Stimulated activated CD4-positive, alpha-beta T cell treated with anti-CD3 and anti-CD28 coated beads, Interleukin-15, amount 100 ng/mL, for 24 hours (primary cell): ENCODE measurements at regions not wholly inside any gene's neighbourhood (a gene's known extent, or its start where the extent isn't known, plus 50 kb on each side); places are given as distances from the start of the nearest gene placed in this dataset.

Experiments used
- DNase-seq: peaks from one replicate; pipeline ENCODE4 v3.0.0-alpha.2; 2020

DNA sequence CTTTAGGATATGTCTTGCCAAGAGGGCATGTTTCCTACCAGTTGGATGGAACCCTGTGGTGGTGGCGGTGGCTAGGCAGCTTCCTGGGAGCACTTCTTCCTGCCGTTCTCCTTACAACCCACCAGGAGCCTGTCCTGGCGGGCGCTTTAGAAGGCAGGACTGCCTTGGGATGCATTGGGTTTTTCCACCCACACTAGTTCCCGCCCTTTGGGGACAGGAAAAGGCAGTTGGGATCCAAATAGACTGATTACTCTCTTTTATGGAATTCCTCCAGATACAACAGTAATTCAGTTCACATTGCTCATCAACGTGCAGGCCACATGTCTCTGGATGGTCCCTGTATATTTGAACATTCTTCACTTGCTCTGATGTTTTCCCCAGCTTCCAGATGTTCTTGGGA, 305.7 kb upstream of the SSTR1 start:
- no peak for DNase-seq

DNA sequence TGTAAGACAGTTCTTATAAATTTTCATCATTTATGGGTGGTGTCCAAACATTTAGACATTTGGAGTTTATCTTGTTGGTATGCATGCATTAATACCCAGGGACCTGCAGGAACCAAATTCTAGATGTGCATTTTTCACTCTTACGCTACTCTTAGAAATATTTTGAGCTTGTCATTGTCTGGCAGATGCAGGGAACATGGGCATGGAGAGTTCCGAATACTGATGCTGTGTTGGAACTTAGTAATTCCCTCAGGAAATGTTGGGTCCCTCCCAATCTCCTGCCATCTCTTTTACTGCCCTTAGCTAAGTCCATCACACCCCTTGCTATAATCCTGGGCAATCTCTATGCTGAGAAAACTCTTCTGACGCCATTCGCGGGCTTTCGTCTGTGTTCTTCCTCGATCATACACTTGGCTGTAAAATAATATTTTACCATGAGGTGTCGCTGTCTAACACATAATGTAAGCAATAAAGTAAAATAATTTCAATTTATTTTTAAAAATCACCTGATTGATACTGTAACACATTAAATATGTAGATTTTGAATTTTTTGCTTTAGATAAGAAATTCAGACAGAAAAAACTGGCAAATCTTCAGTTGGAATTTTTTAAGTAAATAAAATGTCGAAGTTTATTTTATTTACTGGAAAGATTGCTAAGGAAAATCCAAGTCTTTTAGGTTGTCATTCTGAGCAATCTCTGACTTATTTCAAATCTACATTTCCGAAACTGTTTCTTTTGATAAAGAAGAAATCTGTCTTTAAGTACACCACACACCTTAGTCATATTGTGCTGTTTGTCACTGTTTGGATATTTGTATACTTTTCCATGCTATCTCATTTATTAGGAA, 304.1 kb upstream of the SSTR1 start:
- DNase-seq: peak; percentile 9

DNA sequence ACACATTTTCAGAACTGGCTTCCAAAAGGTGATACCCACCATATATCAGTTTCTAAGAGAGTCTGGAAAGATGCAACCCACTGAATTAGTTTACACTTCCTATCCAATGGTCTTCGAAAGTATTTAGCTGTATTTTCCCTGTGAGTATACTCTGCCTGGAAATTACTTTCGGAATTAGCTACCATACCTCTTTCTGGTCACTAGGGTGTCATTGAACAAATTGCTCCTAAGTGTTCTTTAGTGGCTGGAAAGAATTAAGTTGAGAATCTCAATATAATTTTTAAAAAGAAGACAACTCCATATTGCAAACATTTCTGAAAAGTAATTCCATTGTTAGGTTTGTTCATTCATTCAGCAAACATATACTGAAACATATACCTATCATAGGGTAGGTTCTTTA, 283.1 kb upstream of the SSTR1 start:
- DNase-seq: no peak

DNA sequence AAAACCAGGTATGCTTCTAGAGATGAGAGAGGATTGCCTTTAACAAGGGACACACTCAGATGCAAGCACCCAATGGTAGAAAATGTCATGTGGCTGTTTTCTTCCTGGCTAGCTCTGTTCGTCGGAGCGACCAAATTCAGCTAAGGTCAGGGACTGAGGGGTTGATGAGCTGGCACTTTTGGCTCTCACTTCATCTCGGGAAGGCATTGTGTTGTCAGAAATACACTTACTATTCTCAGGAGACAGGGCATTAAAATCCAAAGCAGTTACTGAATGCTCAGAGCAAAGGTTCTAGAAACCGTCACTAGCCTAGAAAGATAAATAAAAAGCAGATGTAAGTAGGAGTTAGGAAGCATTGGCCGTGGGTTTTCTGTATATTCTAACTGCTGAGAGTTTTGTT, 275.7 kb upstream of the SSTR1 start:
- no peak for DNase-seq

DNA sequence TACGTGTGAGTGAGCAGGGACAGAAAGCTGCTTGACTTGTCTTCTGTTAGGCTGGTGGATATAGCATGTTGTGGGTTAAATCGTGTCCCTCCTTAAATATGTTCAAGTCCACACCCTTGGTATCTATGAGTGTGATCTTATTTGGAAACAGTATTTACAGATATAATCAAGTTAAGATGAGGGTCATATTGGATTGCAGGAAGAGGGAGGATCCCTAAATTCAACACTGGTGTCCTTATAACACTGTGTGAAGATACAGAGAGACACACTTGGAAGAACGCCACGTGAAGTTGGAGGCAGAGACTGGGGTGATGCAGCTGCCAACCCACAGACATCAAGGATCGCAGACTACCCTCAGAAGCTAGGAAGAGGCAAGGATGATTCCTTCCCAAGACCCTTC, 275.2 kb upstream of the SSTR1 start:
- no peak for DNase-seq

DNA sequence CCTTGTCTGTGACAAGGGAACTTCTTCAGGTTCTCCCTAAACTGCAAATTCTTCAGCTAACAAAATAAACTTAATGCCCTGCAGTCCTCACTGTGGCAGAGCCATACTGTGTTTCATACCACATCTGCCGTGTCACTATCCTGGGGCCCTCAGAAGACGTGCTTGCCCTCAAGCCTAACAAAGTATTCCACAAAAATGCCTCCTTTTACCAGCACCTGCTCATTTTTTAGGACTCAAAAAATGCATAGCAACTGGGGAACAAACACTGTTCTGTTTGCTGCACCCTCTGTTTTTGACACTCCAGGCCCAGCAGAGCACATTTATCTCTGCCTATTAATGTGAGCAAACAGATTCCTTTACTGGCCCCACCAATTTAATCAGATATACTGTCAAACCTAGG, 270.7 kb upstream of the SSTR1 start:
- DNase-seq: no peak

DNA sequence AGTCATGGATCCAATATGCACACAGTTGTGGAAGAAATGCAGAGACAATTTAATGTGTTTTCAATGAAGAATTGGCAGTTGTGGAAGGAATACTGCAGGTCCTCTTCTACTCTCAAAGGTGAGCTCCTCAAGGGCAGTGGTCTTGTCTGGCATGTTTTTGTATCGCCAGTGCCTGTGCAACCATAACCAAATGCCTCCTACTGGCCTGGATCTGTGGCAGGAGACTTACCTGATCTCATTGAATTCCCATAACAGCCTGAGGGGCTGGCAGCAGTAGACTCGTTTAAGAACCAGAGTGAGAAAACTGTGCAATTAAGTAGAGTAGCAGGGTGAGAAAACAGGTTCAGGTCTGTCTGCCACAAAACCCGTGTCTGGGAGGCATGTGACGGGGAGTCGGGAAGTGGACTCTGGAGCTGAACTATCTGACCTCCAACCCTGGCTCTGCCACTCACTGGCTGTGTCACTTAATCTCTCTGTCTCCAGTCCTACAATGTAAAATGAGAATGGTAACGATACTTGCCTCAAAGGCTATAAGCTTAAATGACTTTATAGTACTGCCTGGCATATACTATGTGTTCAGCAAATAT, 268.2 kb upstream of the SSTR1 start:
- DNase-seq: no peak

DNA sequence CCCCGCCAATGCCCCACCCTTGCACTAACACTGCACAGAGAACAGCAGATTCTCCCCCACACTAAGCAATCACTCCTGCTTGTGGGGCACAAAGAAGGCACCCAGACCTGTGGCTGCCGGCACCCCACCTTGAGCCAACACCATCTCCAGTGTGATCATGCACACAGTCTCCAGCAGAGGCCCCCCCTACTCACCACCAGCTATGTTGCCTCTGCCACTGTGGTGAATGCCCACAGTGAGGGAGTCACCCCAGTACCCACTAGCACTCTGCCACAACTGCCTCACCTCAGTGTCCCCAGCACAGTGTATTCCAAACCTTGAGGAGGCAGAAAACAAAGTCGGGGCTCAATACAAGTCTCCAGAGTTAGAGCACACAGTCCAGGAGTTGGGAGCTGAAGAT, 261.7 kb upstream of the SSTR1 start:
- no peak for DNase-seq

DNA sequence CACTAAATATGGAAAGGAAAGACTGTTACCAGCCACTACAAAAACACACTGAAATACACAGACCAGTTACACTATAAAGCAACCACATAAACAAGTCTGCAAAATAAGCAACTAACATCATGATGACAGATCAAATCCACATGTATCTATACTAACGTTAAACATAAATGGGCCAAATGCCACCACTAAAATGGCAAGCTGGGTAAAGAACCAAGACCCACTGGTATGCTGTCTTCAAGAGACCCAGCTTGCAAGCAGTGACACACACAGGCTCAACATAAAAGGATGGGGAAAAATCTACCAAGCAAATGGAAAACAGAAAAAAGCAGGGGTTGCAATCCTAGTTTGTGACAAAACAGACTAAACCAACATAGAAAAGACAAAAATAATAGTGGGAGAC, 260.9 kb upstream of the SSTR1 start:
- no peak for DNase-seq

DNA sequence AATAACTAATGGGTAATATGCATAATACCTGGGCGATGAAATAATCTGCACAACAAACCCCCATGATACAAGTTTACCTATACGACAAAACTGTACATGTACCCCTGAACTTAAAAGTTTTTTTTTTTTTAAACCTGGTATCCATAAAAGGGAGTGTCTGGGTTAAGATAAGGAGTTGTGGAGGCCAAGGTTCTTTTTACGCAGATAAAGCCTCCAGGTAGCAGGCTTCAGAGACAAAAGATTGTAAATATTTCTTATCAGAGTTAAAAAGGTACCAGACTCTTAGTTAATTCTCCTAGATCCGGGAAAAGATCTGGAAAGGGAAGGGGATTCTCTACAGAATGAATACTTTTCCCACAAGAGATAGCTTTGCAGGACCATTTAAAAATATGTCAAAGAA, 259.4 kb upstream of the SSTR1 start:
- DNase-seq: no peak

DNA sequence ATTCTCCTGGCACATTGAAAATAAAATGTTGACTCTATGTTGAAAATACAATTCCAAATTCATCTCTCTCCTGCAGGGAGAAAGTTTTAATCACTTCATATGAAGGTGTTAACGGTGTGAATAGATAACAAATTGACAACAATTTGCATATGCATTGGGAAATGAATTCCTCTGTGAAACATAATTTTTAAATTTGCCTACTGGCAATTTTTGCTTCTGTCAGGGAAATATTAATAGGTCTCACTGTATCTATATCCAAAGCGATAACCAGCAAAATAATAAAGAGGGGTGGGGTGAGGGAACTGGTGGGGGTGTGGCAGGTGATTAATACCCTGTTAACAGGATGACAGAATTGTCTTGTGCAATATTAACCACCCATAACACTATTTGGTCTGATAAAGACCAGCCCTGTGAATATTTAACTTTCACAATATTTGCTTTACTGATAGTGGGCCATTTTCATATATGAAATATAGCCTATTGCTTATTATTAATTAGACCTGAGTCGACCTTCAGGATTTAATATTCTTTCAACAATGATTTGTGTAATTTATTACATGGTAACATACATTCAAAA, 239.0 kb upstream of the SSTR1 start:
- DNase-seq: no peak

DNA sequence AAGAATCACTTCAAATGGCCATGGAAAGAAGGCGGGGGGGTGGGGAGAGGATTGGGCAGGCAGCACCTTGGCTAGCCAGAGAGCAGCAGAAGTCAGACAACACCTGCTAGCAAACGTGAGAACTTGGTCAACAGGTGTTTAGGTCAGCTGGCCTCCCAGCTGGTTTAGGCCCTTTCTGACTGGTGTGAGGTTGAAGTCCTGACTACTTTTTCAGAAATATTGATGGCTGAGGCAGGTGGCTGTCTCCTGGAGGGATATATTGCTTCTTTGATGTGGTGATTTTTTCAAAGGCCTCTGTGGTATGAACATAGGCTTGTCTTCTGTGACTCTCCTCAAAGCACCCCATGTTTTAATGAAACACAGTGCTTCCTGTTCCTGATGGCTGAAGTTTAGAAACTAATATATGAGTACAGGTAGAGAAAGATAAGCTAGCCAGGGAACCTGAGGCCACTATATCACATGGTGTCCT, 238.2 kb upstream of the SSTR1 start:
- DNase-seq: no peak

DNA sequence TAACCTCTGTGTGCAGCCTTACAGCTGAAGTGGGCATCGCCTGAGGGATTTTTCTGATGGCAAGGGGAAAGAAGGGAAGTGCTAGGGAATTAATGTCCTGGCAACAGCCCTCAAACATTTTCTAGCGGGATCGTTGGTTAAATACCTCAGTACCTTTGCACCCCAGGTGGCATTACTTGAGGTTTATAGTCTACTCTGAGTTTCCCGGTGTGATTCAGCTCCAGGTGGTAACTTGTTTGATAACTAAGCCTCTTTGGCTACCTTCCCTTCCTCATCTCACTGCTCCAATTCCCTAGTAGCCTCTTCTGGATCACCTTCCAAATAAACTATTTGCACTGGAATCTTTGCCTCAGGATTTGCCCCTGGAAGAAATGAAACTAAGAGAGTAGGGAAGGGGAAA, 237.0 kb upstream of the SSTR1 start:
- DNase-seq: no peak

DNA sequence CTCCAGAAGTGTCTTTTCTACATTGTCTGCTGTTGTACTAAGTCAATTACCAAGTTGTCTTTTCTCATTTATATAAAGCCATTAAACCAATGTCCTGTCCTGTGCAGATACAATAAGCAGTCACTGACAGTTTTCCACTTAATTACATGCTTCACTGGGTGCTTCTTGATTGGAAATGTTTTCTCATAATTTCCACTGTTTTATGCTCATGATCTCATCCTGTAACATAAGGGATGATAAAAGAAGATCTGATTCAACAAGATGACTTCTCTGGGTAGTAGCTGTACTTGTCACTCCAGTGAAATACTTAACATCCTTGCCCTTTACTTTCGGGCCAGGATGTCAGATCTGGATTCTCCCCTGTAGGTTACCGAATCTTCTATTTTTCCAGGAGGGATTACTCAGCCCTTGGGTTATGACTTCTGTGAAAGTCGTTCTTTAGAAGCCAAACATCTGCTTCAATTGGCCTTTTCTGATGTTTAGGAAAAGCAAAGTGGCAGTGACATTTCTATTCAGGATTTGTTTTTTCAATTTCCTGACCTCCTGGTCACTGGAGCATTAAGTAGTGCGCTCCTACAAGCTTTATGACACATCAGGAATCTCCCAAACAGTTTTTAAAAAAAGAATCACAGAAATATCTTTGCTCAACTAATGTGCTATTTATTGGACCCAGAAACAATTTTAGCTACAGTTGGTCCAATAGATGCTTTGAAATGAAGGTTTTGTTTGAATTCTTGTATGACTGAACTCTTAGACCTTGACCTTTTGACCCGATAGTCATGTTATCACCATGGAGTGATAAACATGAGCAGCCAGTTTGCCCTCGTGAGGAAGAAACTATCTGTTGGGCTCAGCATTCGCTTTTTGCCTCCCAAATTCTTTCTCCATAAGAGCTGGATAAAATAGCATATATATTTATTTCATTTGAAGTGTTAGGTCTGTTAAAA, 234.5 kb upstream of the SSTR1 start:
- no peak for DNase-seq

DNA sequence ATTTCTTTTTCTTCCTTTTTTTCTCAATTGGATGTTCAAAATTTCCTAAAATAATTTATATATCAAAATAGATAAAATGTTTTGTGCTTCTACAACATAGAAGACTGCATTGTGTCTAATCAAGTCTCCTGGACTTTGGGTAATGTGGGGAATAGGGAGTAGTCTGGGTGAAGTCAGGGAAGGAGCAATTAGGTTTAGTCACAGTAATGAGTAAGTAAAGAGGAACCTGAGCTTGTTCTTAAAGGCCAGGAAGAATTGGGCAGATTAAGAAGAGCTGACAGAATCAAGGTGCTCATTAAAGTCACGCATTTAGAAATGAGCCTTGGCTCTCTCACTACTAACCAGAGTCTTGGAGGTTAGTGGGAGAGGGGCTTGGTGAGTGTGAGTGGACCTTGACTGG, 233.3 kb upstream of the SSTR1 start:
- DNase-seq: no peak

DNA sequence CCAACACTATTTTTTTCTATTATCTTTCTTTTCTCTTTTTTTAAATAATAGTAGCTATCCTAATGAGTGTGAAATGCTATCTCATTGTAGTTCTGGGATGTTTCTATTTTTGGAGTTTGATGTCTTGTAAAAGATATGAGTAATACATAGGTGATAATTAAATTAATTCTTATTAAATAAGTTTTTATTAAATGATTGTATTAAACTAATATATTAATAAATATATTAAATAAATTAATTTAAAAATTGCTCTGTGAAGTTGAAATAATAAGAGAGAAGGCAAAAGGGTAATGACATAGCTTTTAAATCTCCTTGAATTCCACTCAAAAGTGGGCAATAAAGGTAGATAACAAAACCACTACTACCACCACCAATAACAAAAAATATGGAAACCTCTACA, 230.2 kb upstream of the SSTR1 start:
- no peak for DNase-seq

DNA sequence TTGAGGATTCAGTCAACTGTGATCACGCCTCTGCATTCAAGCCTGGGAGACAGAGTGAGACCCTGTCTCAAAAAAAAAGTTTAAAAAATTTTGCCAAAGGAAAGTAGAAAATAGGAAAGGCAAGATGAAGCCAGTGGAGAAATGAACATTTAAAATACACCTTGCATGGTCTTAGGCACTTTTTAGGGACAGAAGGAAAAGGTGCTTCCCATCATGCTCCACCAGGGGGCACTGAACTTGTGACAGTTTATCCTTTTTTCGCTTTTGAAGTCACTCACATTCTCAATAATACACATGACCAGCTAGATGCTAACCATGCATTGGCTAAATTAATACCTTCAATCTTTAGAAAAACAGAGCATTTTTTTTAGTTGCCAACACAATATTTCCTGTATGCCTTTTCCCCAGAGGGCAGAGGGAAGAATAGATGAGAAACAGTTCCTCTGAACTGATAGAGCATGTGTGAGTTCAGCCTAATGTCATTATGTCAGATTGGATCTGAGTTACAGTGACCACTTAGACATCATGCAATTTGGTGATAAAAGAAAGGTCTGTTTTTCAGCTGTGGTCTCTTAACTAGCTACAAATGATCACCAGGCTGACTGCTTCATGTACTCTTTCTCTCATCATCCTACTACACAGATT, 221.8 kb upstream of the SSTR1 start:
- DNase-seq: peak; percentile 54

DNA sequence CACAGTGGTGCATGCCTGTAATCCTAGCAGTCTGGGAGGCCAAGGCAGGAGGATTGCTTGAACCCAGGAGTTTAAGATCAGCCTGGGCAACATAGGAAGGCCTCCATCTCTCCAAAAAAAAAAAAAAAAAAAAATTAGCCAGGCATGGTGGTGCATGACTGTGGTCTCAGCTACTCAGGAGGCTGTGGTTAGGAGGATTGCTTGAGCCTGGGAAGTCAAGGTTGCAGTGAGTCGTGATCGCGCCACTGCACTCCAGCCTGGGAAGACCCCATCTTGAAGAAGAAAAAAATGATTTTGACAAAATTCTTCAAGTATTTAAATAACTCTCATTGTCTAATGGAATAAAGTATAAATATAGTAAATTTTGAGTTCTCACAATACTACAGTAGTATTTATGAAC, 219.2 kb upstream of the SSTR1 start:
- DNase-seq: no peak

DNA sequence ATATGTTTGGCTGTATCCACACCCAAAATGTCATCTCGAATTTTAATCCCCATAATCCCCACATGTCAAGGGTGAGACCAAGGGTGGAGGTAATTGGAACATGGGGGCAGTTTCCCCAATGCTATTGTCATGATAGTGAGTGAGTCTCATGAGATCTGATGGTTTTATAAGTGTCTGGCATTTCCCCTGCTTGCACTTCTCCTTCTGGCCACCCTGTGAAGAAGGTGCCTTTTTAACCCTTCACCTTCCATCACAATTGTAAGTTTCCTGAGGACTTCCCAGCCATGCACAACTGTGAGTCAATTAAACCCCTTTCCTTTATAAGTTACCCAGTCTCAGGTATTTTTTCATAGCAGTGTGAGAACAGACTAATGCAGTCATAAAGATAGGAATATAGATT, 216.7 kb upstream of the SSTR1 start:
- no peak for DNase-seq

DNA sequence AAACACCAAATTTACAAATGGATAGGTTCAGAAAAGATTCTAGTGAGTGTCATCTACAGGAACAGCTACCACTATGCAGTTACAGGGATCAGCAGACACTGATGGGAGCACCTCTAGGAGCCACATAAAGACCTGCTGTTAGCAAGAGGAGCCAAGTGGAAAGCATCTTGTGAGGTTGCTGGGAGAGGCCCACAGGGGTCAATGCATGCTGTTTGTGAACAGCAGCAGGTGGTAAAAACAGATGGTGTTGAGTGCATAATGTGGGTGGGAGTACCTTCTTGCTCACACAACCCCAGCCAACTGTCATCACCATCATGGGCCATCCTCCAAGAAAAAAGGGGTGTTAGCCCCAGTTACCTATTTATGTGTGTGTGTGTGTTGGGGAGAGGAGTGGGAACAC, 215.2 kb upstream of the SSTR1 start:
- DNase-seq: no peak

DNA sequence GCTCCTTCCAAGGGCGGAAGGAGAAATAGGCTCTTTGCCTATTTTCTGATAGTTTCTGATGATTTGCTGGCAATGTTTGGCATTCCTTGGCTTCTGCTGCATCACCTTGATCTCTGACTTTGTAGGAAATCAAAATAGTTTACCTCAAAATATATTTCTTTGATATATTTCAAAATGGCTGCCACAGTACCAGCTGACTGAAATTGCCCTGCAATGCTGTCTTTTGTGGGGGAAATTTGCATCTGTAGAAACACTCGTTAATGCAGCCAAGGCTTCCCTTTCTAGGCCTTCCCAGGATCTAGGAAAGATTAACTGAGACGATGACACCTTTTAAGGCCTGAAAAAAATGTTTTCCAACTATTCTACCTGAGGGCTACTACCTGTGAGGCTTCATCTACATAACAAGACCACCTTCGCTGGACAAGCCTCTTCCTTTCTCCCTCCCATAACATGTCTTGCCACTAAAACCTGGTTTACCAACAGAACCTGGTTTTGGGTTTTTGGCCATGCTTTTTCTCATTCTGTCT, 212.8 kb upstream of the SSTR1 start:
- DNase-seq: no peak

DNA sequence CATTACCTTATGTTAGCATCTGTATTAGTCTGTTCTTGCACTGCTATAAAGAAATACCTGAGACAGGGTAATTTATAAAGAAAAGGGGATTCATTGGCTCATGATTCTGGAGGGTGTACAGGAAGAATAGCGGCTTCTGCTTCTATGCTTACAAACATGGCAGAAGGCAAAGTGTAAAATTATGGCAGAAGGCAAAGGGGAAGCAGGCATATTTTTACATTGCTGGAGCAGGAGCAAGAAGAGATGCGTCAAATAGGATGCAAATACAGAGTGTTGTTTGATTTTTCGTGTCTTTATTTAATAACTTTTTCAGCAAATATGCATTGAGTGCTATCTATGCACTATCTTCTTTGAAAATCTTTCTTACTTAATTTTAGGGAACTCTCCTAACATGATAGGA, 210.7 kb upstream of the SSTR1 start:
- no peak for DNase-seq

DNA sequence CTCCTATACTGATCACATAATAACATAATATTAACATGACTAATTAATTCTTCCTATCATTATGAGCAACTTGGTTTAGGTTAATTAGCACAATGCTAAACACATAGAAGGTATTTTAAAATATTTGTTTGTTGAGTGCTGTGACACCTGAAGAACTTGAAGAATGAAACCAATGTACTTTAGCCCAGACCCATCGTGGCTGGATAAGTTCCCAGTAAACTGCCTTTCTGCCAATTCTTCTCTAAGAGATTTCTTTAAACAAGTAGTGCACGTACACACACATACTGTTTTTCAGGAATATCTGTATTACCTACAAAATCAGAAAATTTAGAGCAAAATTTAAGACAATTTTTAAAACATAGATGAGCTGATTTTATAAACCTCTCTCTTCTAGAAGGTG, 207.4 kb upstream of the SSTR1 start:
- DNase-seq: no peak
